ENCODE measurements at regions not wholly inside any gene's neighbourhood (a gene's known extent, or its start where the extent isn't known, plus 50 kb on each side); places are given as distances from the start of the nearest gene placed in this dataset.

GRCh38 chr3:110526777-110527727 lies 544.6 kb upstream of the NECTIN3 start:
- no TSS peak for BruUV-seq (replicated peaks)

GRCh38 chr3:110528305-110529121 lies 543.1 kb upstream of the NECTIN3 start:
- CTCF ChIA-PET = no interaction called here
- Mint-ChIP-seq H3K27ac (ENCODE audit: unreplicated experiment) (no peak overlapping the region), H3K27me3 (ENCODE audit: unreplicated experiment) (no peaks in the 10 kb centered on the region), H3K9me3 (ENCODE audit: low read depth, unreplicated experiment) (peaks cover 2% of the 10 kb centered on the region), H3K4me1 (ENCODE audit: low read depth, unreplicated experiment) (peaks cover 23% of the 10 kb centered on the region), H3K4me3 (ENCODE audit: low read depth, unreplicated experiment) (no peak overlapping the region), H3K36me3 (ENCODE audit: insufficient read depth, unreplicated experiment) (no peaks in the 10 kb centered on the region)
- BruUV-seq (replicated peaks) = no TSS peak
- no peak for DNase-seq
- TF ChIP-seq CTCF (IDR thresholded peaks at IDR 0.05; ENCODE audit: unreplicated experiment) = no peak
- intact Hi-C loops (cut with micrococcal nuclease; ENCODE audit: unreplicated experiment) = no loop called here

More at GRCh38 chr3:110526777-110527727, 544.6 kb upstream of the NECTIN3 start:
- TF ChIP-seq CTCF (IDR thresholded peaks at IDR 0.05; ENCODE audit: unreplicated experiment) = no peak
- H3K9me3 Mint-ChIP-seq (ENCODE audit: low read depth, unreplicated experiment) = peaks cover 2% of the 10 kb centered on the region
- intact Hi-C loops (cut with micrococcal nuclease; ENCODE audit: unreplicated experiment) = no loop called here
- H3K27me3 Mint-ChIP-seq (ENCODE audit: unreplicated experiment) = no peaks in the 10 kb centered on the region
- H3K4me1 Mint-ChIP-seq (ENCODE audit: low read depth, unreplicated experiment) = peaks cover 16% of the 10 kb centered on the region
- H3K4me3 Mint-ChIP-seq (ENCODE audit: low read depth, unreplicated experiment) = no peak overlapping the region
- DNase-seq = peak; percentile 53
- CTCF ChIA-PET = no interaction called here
- H3K36me3 Mint-ChIP-seq (ENCODE audit: insufficient read depth, unreplicated experiment) = no peaks in the 10 kb centered on the region
- H3K27ac Mint-ChIP-seq (ENCODE audit: unreplicated experiment) = peak overlapping the region; percentile 66

GRCh38 chr3:110530902-110531301 lies 540.7 kb upstream of the NECTIN3 start:
- intact Hi-C loops (cut with micrococcal nuclease; ENCODE audit: unreplicated experiment) = no loop called here
- Mint-ChIP-seq H3K4me3 (ENCODE audit: low read depth, unreplicated experiment) (no peak overlapping the region), H3K27ac (ENCODE audit: unreplicated experiment) (no peak overlapping the region), H3K27me3 (ENCODE audit: unreplicated experiment) (no peaks in the 10 kb centered on the region), H3K4me1 (ENCODE audit: low read depth, unreplicated experiment) (peaks cover 27% of the 10 kb centered on the region), H3K36me3 (ENCODE audit: insufficient read depth, unreplicated experiment) (no peaks in the 10 kb centered on the region), H3K9me3 (ENCODE audit: low read depth, unreplicated experiment) (peaks cover 3% of the 10 kb centered on the region)
- no peak for DNase-seq
- no TSS peak for BruUV-seq (replicated peaks)
- no peak for TF ChIP-seq CTCF (IDR thresholded peaks at IDR 0.05; ENCODE audit: unreplicated experiment)
- CTCF ChIA-PET = interaction anchor here (0.7 kb wide), 1 partner anchor 606 kb away, joined by 3 read pairs; no protein-coding TSS in a partner anchor

- Mint-ChIP-seq H3K9me3 (ENCODE audit: low read depth, unreplicated experiment) (peaks cover 3% of the 10 kb centered on the region), H3K27me3 (ENCODE audit: unreplicated experiment) (no peaks in the 10 kb centered on the region), H3K36me3 (ENCODE audit: insufficient read depth, unreplicated experiment) (no peaks in the 10 kb centered on the region), H3K27ac (ENCODE audit: unreplicated experiment) (no peak overlapping the region), H3K4me1 (ENCODE audit: low read depth, unreplicated experiment) (peaks cover 11% of the 10 kb centered on the region), H3K4me3 (ENCODE audit: low read depth, unreplicated experiment) (no peak overlapping the region)
- no peak for DNase-seq
- TF ChIP-seq CTCF (IDR thresholded peaks at IDR 0.05; ENCODE audit: unreplicated experiment) = no peak
- BruUV-seq (replicated peaks) = no TSS peak
- CTCF ChIA-PET = interaction anchor here (0.7 kb wide), 1 partner anchor 15 kb away, joined by 3 read pairs; no protein-coding TSS in a partner anchor
- intact Hi-C loops (cut with micrococcal nuclease; ENCODE audit: unreplicated experiment) = no loop called here
These were observed 538.5 kb upstream of the NECTIN3 start for GRCh38 chr3:110533089-110533488.

Data from Calu3 (cell line).